Calu3 (cell line): ENCODE measurements at regions not wholly inside any gene's neighbourhood (a gene's known extent, or its start where the extent isn't known, plus 50 kb on each side); places are given as distances from the start of the nearest gene placed in this dataset.
A peak's percentile ranks its signal among the peaks of the same experiment; 100 is the strongest.
"Not testable (repeated sequence)": the region's sequence is repeated elsewhere in the genome, so short reads cannot be mapped to it uniquely, and the experiment has no call there.

Source experiments
- BruUV-seq: library from RNA; stranded (reverse); fragments of 400-500 nt; replicated peaks from 2 replicates; lab custom pipeline; 2021; lab: Mats Ljungman, UMichigan
- CTCF ChIA-PET: fragments of 300-600 bp; sonication (Branson Sonifier 250); formaldehyde crosslinking; loops from one replicate; lab custom pipeline; 2022; ENCODE audit warnings: antibody characterized with exemption; lab: Charles Lee
- DNase-seq: peaks from one replicate; pipeline ENCODE4 v3.0.0; 2022
- H3K27ac Mint-ChIP-seq: one replicate; pipeline ENCODE4 v1.8.0; 2022; ENCODE audit warnings: mixed read lengths; ENCODE audit not compliant: unreplicated experiment
- H3K27me3 Mint-ChIP-seq: one replicate; pipeline ENCODE4 v1.8.0; 2022; ENCODE audit warnings: mixed read lengths; ENCODE audit not compliant: unreplicated experiment
- H3K36me3 Mint-ChIP-seq: one replicate; pipeline ENCODE4 v1.8.0; 2022; ENCODE audit warnings: mild to moderate bottlenecking, moderate library complexity, mixed read lengths; ENCODE audit not compliant: insufficient read depth, unreplicated experiment
- H3K4me1 Mint-ChIP-seq: one replicate; pipeline ENCODE4 v1.8.0; 2022; ENCODE audit warnings: mild to moderate bottlenecking, low read depth, mixed read lengths; ENCODE audit not compliant: unreplicated experiment
- H3K4me3 Mint-ChIP-seq: one replicate; pipeline ENCODE4 v1.8.0; 2022; ENCODE audit warnings: mild to moderate bottlenecking, low read depth, moderate library complexity, mixed read lengths; ENCODE audit not compliant: unreplicated experiment
- H3K9me3 Mint-ChIP-seq: one replicate; pipeline ENCODE4 v1.8.0; 2022; ENCODE audit warnings: low read depth, mixed read lengths; ENCODE audit not compliant: unreplicated experiment
- intact Hi-C: fragments of 100-400 bp; cut with micrococcal nuclease; formaldehyde crosslinking; loops from one replicate; pipeline ENCODE4 v1.10.0; 2022; ENCODE audit not compliant: unreplicated experiment
- TF ChIP-seq, protein P1 (sequence below): fragments of 200-600 bp; IDR thresholded peaks from one replicate; pipeline ENCODE4 v1.8.0; 2022; ENCODE audit warnings: antibody characterized with exemption; ENCODE audit not compliant: unreplicated experiment

DNA sequence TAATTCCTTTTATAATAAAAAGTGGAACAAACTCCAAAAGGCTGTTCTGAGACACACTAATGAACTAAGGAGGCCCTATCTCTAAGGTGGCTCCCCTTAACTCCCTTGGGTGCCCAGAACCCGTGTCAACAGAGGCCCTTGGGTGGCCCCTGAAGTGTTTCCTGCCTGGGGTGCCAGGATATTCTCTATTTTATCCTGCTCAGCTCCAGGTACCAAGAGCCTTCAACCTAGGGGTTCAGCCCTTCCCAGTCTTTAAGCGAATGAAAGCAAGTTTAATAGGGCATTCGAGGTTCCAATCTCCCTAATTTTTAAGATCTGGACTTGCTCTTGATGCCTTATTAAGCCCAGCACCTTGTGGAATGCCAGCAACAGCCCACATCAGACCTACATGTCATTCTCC lies 64.4 kb upstream of the MYO3A start:
- Mint-ChIP-seq H3K4me3 (no peak overlapping the region), H3K4me1 (peaks cover 17% of the 10 kb centered on the region), H3K27ac (no peak overlapping the region), H3K27me3 (no peaks in the 10 kb centered on the region), H3K9me3 (peaks cover 7% of the 10 kb centered on the region), H3K36me3 (no peaks in the 10 kb centered on the region)
- DNase-seq = no peak
- intact Hi-C loops = no loop called here
- TF ChIP-seq, protein P1, sequence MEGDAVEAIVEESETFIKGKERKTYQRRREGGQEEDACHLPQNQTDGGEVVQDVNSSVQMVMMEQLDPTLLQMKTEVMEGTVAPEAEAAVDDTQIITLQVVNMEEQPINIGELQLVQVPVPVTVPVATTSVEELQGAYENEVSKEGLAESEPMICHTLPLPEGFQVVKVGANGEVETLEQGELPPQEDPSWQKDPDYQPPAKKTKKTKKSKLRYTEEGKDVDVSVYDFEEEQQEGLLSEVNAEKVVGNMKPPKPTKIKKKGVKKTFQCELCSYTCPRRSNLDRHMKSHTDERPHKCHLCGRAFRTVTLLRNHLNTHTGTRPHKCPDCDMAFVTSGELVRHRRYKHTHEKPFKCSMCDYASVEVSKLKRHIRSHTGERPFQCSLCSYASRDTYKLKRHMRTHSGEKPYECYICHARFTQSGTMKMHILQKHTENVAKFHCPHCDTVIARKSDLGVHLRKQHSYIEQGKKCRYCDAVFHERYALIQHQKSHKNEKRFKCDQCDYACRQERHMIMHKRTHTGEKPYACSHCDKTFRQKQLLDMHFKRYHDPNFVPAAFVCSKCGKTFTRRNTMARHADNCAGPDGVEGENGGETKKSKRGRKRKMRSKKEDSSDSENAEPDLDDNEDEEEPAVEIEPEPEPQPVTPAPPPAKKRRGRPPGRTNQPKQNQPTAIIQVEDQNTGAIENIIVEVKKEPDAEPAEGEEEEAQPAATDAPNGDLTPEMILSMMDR = no peak
- BruUV-seq = no TSS peak
- CTCF ChIA-PET = no interaction called here

DNA sequence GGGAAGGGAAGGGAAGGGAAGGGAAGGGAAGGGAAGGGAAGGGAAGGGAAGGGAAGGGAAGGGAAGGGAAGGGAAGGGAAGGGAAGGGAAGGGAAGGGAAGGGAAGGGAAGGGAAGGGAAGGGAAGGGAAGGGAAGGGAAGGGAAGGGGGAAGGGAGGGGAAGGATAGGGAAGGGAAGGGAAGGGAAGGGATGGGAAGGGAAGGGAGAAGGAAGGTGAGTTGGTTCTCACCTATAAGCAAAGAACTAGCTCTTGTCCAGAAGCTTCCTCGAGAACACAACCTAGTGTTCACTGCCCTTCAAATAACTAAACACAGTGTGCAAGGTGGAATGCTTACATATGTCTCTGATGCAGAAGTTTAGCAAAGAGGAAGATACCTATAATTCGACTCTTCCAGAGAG lies 59.6 kb upstream of the MYO3A start:
- H3K4me3 Mint-ChIP-seq, H3K4me1 Mint-ChIP-seq, H3K27ac Mint-ChIP-seq, BruUV-seq, intact Hi-C loops, H3K9me3 Mint-ChIP-seq, H3K36me3 Mint-ChIP-seq, DNase-seq, H3K27me3 Mint-ChIP-seq: not testable (repeated sequence)
- CTCF ChIA-PET = interaction anchor here (1.4 kb wide), 2 partner anchors 116 to 135 kb away, joined by 3 read pairs; no protein-coding TSS in a partner anchor

DNA sequence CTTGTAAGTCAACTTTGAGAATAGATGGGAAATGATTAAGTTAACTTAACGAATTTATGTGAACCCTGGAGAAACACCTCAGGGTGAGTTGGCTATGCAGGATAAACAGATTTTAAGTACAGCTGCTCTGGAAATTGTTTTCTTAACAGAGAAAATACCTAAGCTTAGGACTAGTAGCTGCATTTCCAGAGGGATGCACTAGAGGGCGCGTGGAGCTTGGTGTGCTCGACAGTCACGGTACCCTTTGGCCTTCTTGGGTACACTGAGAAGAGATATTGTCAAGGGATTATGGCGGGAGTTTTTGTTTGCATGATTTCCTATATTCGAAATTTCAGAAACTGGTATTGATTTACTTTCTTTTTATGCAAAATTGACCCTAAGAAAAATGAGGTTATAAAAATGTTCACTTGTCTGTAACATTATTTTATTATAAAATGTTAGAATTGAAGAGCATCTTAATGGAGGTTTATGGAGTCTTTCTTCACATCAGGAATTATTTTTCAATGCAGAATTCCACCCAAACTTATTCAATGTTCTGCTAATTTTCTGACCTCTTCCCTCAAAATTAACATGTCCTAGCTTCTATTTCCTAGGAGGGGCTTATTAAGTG lies 58.4 kb upstream of the MYO3A start:
- H3K4me3 Mint-ChIP-seq = no peak overlapping the region
- TF ChIP-seq, protein P1 = peak; percentile 82
- CTCF ChIA-PET = interaction anchor here (0.5 to 1.4 kb wide), 11 partner anchors 9 to 701 kb away, joined by 3 to 9 read pairs (median 3); partner anchors contain the start of gene GPR158
- no peaks in the 10 kb centered on the region for H3K36me3 Mint-ChIP-seq
- H3K27ac Mint-ChIP-seq = no peak overlapping the region
- peak; percentile 78 for DNase-seq
- peaks cover 5% of the 10 kb centered on the region for H3K9me3 Mint-ChIP-seq
- H3K4me1 Mint-ChIP-seq = no peaks in the 10 kb centered on the region
- BruUV-seq = no TSS peak
- intact Hi-C loops = loop anchor here (1.0 to 5.0 kb wide), 3 partner anchors 118 to 682 kb away; no protein-coding TSS in a partner anchor
- peaks cover 16% of the 10 kb centered on the region for H3K27me3 Mint-ChIP-seq

DNA sequence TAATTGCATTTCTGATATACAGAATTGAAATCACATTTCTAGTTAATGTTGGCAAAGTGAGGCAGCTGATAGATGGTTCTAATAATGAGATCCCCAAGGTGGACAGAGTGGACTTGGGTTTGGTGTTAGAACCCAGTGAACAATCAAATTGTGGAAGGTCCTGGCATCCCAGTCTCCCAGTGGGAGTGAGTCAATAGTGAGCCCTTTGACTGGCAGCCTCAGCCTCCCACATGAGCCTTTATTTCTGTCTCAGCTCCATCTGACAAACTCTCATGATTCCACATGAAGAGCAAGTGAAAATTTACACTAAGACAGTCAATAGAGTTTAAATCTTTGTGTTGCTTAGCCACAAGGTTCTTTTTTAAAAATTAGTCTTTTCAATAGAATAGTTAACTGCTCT lies 56.7 kb upstream of the MYO3A start:
- Mint-ChIP-seq H3K27me3 (peaks cover 27% of the 10 kb centered on the region), H3K27ac (no peak overlapping the region), H3K4me3 (no peak overlapping the region), H3K4me1 (no peaks in the 10 kb centered on the region), H3K36me3 (no peaks in the 10 kb centered on the region), H3K9me3 (no peaks in the 10 kb centered on the region)
- BruUV-seq = no TSS peak
- DNase-seq = no peak
- TF ChIP-seq, protein P1 = no peak
- intact Hi-C loops = loop anchor here (5.0 kb wide), 1 partner anchor 120 kb away; no protein-coding TSS in a partner anchor
- CTCF ChIA-PET = no interaction called here
